ENCODE measurements at regions not wholly inside any gene's neighbourhood (a gene's known extent, or its start where the extent isn't known, plus 50 kb on each side); places are given as distances from the start of the nearest gene placed in this dataset.
"Not testable (repeated sequence)": the region's sequence is repeated elsewhere in the genome, so short reads cannot be mapped to it uniquely, and the experiment has no call there.

GRCh38 chr4:165802452-165802851, 70.6 kb upstream of the TLL1 start:
- DNase-seq (ENCODE audit: extremely low spot score, insufficient read length, low read depth) (no peak), FAIRE-seq (no peak)

GRCh38 chr4:165803005-165803404, 70.0 kb upstream of the TLL1 start:
- FAIRE-seq = no peak

GRCh38 chr4:165805406-165805805, 67.6 kb upstream of the TLL1 start:
- no peak for FAIRE-seq
- DNase-seq (ENCODE audit: extremely low spot score, insufficient read length, low read depth) = no peak

More at GRCh38 chr4:165803005-165803404, 70.0 kb upstream of the TLL1 start:
- no peak for DNase-seq (ENCODE audit: extremely low spot score, insufficient read length, low read depth)

- DNase-seq (ENCODE audit: extremely low spot score, insufficient read length, low read depth) (no peak), FAIRE-seq (no peak)
Observed at GRCh38 chr4:165806613-165807012, 66.4 kb upstream of the TLL1 start.

- no peak for FAIRE-seq
Observed at GRCh38 chr4:165810726-165811125, 62.3 kb upstream of the TLL1 start.

GRCh38 chr4:165813606-165814005, 59.4 kb upstream of the TLL1 start:
- no peak for DNase-seq (ENCODE audit: extremely low spot score, insufficient read length, low read depth)

More at GRCh38 chr4:165810726-165811125, 62.3 kb upstream of the TLL1 start:
- no peak for DNase-seq (ENCODE audit: extremely low spot score, insufficient read length, low read depth)

GRCh38 chr4:165814256-165815020, 58.6 kb upstream of the TLL1 start:
- DNase-seq (ENCODE audit: extremely low spot score, insufficient read length, low read depth) (no peak), FAIRE-seq (no peak)

More at GRCh38 chr4:165813606-165814005, 59.4 kb upstream of the TLL1 start:
- no peak for FAIRE-seq

- not testable (repeated sequence) for FAIRE-seq; DNase-seq (ENCODE audit: extremely low spot score, insufficient read length, low read depth)
Observed at GRCh38 chr4:165819126-165819525, 53.9 kb upstream of the TLL1 start.
